Spleen (tissue), 11 donors: ENCODE measurements at regions not wholly inside any gene's neighbourhood (a gene's known extent, or its start where the extent isn't known, plus 50 kb on each side); places are given as distances from the start of the nearest gene placed in this dataset.

Source experiments
- DNase-seq: peaks from one replicate; pipeline ENCODE4 v3.0.0-alpha.2; 2020
- H3K27ac ChIP-seq, 8 donors: fragments of 200-600 bp; sonication (generic) in 7 of 8; 1 replicate in 4 of 8; 2 replicates in 4 of 8; pipeline versions ENCODE4 v1.5.0 to v1.8.0; 2016 to 2021; ENCODE audit warnings: inconsistent platforms in 4 of 8, mild to moderate bottlenecking in 4 of 8, moderate library complexity in 1 of 8
- H3K27me3 ChIP-seq, 7 donors: fragments of 200-600 bp; sonication (generic) in 6 of 7; replicated peaks in 1 of 7; 1 replicate in 4 of 7; 2 replicates in 3 of 7; pipeline versions ENCODE4 v1.5.0 to v1.8.0; 2016 to 2021; ENCODE audit warnings: inconsistent platforms in 3 of 7, mild to moderate bottlenecking in 1 of 7
- H3K36me3 ChIP-seq, 6 donors: fragments of 200-600 bp; sonication (generic) in 5 of 6; 1 replicate in 4 of 6; 2 replicates in 2 of 6; pipeline versions ENCODE4 v1.5.0 to v1.8.0; 2016 to 2021; ENCODE audit warnings: inconsistent platforms in 2 of 6
- H3K4me1 ChIP-seq, 6 donors: fragments of 200-600 bp; sonication (generic) in 5 of 6; 1 replicate in 3 of 6; 2 replicates in 3 of 6; pipeline versions ENCODE4 v1.5.0 to v1.8.0; 2016 to 2021; ENCODE audit warnings: inconsistent platforms in 3 of 6
- H3K4me3 ChIP-seq, 8 donors: fragments of 200-600 bp; sonication (generic) in 7 of 8; 1 replicate in 4 of 8; 2 replicates in 4 of 8; pipeline versions ENCODE4 v1.5.0 to v1.8.0; 2016 to 2021; ENCODE audit warnings: inconsistent platforms in 4 of 8, mild to moderate bottlenecking in 4 of 8, moderate library complexity in 2 of 8
- H3K9me3 ChIP-seq, 8 donors: fragments of 200-600 bp; sonication (generic) in 7 of 8; 1 replicate in 4 of 8; 2 replicates in 4 of 8; pipeline versions ENCODE4 v1.5.0 to v1.8.0; 2016 to 2021; ENCODE audit warnings: inconsistent platforms in 4 of 8
- CTCF ChIP-seq, 11 experiments: fragments of 200-600 bp in 7 of 11; fragments of 450-650 bp in 4 of 11; sonication (generic) in 4 of 11; IDR thresholded peaks in 8 of 11; conservative IDR thresholded peaks in 3 of 11; 1 replicate in 7 of 11; 2 replicates in 4 of 11; pipeline versions ENCODE4 v1.4.0 to v1.8.0; 2016 to 2021; ENCODE audit warnings: antibody characterized with exemption in 11 of 11, inconsistent platforms in 4 of 11, mild to moderate bottlenecking in 1 of 11
- POLR2A ChIP-seq, 3 donors: fragments of 450-650 bp; IDR thresholded peaks; one replicate each; pipeline ENCODE4 v1.5.1; 2017; ENCODE audit warnings: antibody characterized with exemption in 3 of 3, mild to moderate bottlenecking in 1 of 3
- POLR2AphosphoS5 ChIP-seq, 3 donors: sonication (generic); formaldehyde crosslinking; IDR thresholded peaks; one replicate each; pipeline ENCODE4 v1.5.1; 2017; ENCODE audit warnings: antibody characterized with exemption in 3 of 3
- WGBS, 5 donors: extraction: QIAGEN DNeasy Blood & Tissue Kit in 3 of 5; methylation state at CpG; one replicate each; pipeline versions ENCODE4 v1.1.5 to v1.1.7; 2013 to 2018; 5-methylcytosine and 5-hydroxymethylcytosine counted together
- intact Hi-C: fragments of 100-400 bp; cut with DNase I; formaldehyde crosslinking; loops from one replicate; pipeline ENCODE4 v1.15.0; 2023; ENCODE audit warnings: low total_unique reads
- donor health status: healthy with polysubstance abuse.
- donor health status: DM: no; HTN: no; CAD: no; lungs with moderate emphysema.
- donor health status: DM: no; HTN: no; CAD: no.
- donor health status: Bipolar disorder and iron deficiency.
- donor health status: healthy.
- donor health status: DM: no; HTN: no; CAD: no.
- donor health status: DM: yes; HTN: yes; CAD: no.

GRCh38 chr2:58710795-58711279 is 469.7 kb upstream of the FANCL start:
- 76 to 90% (median 80%) methylated on average over 8 of the region's 8 CpGs for WGBS, 5 donors
- no peak overlapping the region for H3K27ac ChIP-seq
- TF ChIP-seq CTCF (IDR thresholded peaks at IDR 0.05 in 8 of 11, conservative IDR thresholded peaks at IDR 0.05 in 3 of 11) (no peak), POLR2A (IDR thresholded peaks at IDR 0.05) (no peak), POLR2AphosphoS5 (IDR thresholded peaks at IDR 0.05) (no peak)
- H3K27me3 ChIP-seq, result no peaks in the 10 kb centered on the region
- no peak for DNase-seq
- H3K9me3 ChIP-seq, result no peaks in the 10 kb centered on the region
- no peaks in the 10 kb centered on the region for H3K4me1 ChIP-seq
- H3K36me3 ChIP-seq, result no peaks in the 10 kb centered on the region
- intact Hi-C loops, result no loop called here
- no peak overlapping the region for H3K4me3 ChIP-seq

DNA sequence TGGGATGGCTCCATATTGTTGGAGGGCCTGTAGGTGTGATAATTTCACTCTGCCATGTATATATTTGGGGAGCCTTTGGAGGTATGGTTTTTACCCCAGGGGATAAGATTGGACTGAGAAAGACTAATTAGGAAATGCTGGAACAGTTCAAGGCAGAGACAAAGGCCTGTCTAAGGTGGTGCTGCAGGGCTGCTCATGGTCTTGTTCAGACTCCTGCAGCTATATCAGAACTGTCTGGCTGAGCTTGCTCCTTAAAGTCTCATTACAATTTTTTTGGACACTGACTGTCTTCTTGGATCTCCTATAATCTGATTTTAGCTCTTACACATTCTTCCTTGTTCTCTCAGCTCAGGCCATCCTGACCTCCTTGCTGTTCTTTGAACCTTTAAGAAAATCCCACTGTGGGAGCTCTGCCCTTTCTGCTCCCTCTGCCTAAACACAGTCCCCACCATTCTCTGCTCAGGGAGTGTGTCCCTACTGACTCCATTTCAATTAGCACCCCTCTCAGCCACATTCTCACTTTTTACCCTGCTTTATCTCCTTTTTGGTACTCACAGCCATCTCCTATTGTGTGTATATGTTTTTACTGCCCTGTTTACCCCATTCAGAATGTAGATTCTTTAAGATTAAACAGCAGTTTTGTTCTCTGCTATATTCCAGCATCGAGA is 468.7 kb upstream of the FANCL start:
- no peaks in the 10 kb centered on the region for H3K4me1 ChIP-seq
- no peak for DNase-seq
- no peak overlapping the region for H3K27ac ChIP-seq
- intact Hi-C loops, result no loop called here
- no peak overlapping the region for H3K4me3 ChIP-seq
- no peaks in the 10 kb centered on the region for H3K36me3 ChIP-seq
- TF ChIP-seq CTCF (IDR thresholded peaks at IDR 0.05 in 8 of 11, conservative IDR thresholded peaks at IDR 0.05 in 3 of 11) (no peak), POLR2AphosphoS5 (IDR thresholded peaks at IDR 0.05) (no peak), POLR2A (IDR thresholded peaks at IDR 0.05) (no peak)
- 74 to 95% (median 80%) methylated on average over 1 of the region's 1 CpG for WGBS, 5 donors
- H3K27me3 ChIP-seq, result no peaks in the 10 kb centered on the region
- no peaks in the 10 kb centered on the region for H3K9me3 ChIP-seq

DNA sequence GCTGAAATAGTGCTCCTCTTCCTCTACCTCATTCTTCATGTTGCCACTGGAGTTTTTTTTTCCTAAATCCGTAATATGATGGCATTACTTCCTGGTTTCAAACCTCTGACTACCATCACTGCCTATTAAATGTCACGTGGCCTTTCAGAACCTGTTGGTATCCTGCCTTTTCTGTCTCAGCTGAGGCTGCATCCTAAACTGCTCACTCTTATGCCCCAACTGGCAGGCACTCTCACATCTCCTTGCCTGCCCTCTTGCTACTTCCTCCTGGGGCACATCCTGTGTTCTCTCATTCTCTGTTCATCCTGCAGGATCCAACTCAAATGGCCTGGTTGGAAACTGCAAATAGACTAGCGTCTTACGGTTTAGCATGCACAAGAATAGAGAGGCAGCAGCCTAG is 468.1 kb upstream of the FANCL start:
- Histone ChIP-seq H3K4me3 (no peak overlapping the region), H3K9me3 (no peaks in the 10 kb centered on the region), H3K27ac (no peak overlapping the region), H3K4me1 (no peaks in the 10 kb centered on the region), H3K36me3 (no peaks in the 10 kb centered on the region), H3K27me3 (no peaks in the 10 kb centered on the region)
- intact Hi-C loops, result no loop called here
- TF ChIP-seq POLR2AphosphoS5 (IDR thresholded peaks at IDR 0.05) (no peak), POLR2A (IDR thresholded peaks at IDR 0.05) (no peak), CTCF (IDR thresholded peaks at IDR 0.05 in 8 of 11, conservative IDR thresholded peaks at IDR 0.05 in 3 of 11) (no peak)
- WGBS, 5 donors, result 75 to 85% (median 79%) methylated on average over 4 of the region's 4 CpGs
- DNase-seq, result no peak

- DNase-seq, result no peak
- H3K36me3 ChIP-seq, result no peaks in the 10 kb centered on the region
- no peaks in the 10 kb centered on the region for H3K9me3 ChIP-seq
- H3K4me1 ChIP-seq, result no peaks in the 10 kb centered on the region
- 46 to 77% (median 69%) methylated on average over 1 of the region's 1 CpG for WGBS, 5 donors
- no peaks in the 10 kb centered on the region for H3K27me3 ChIP-seq
- TF ChIP-seq POLR2AphosphoS5 (IDR thresholded peaks at IDR 0.05) (no peak), POLR2A (IDR thresholded peaks at IDR 0.05) (no peak), CTCF (IDR thresholded peaks at IDR 0.05 in 8 of 11, conservative IDR thresholded peaks at IDR 0.05 in 3 of 11) (no peak)
- H3K27ac ChIP-seq, result no peak overlapping the region
- H3K4me3 ChIP-seq, result no peak overlapping the region
- intact Hi-C loops, result no loop called here
These were observed 467.4 kb upstream of the FANCL start for GRCh38 chr2:58708565-58708964.
